DND-41 (cell line): ENCODE measurements at regions not wholly inside any gene's neighbourhood (a gene's known extent, or its start where the extent isn't known, plus 50 kb on each side); places are given as distances from the start of the nearest gene placed in this dataset.
"Not testable (repeated sequence)": the region's sequence is repeated elsewhere in the genome, so short reads cannot be mapped to it uniquely, and the experiment has no call there.

Experiments used
- ATAC-seq: fragments of 200-7000 bp; cut with Tn5 transposase; 3 replicates; pipeline ENCODE4 v1.9.1; 2021; ENCODE audit warnings: low read depth; ENCODE audit not compliant: insufficient read depth
- DNase-seq: peaks from one replicate; pipeline ENCODE4 v3.0.0-alpha.2; 2020
- H2AFZ ChIP-seq: 2 replicates; pipeline ENCODE4 v1.6.0; 2012; ENCODE audit warnings: low read depth, low read length
- H3K27ac ChIP-seq: 2 replicates; pipeline ENCODE4 v1.5.1; 2012; ENCODE audit warnings: low read length, inconsistent platforms
- H3K27me3 ChIP-seq: fragments of 200-600 bp; sonication (generic); 2 replicates; pipeline ENCODE4 v1.6.0; 2012; ENCODE audit warnings: low read length, mild to moderate bottlenecking, inconsistent platforms; ENCODE audit not compliant: insufficient read depth, poor library complexity
- H3K36me3 ChIP-seq: 2 replicates; pipeline ENCODE4 v1.5.1; 2012; ENCODE audit warnings: low read length, inconsistent platforms; ENCODE audit not compliant: insufficient read depth
- H3K4me1 ChIP-seq: 2 replicates; pipeline ENCODE4 v1.5.1; 2012; ENCODE audit warnings: mild to moderate bottlenecking, low read length; ENCODE audit not compliant: insufficient read depth
- H3K4me2 ChIP-seq: 2 replicates; pipeline ENCODE4 v1.6.0; 2012; ENCODE audit warnings: mild to moderate bottlenecking, moderate library complexity, low read length, inconsistent platforms; ENCODE audit not compliant: insufficient read depth
- H3K4me3 ChIP-seq, 2 experiments: fragments of 200-600 bp in 1 of 2; shearing (Covaris generic) in 1 of 2; 2 replicates each; pipeline ENCODE4 v1.5.1; 2012 to 2016; ENCODE audit warnings: inconsistent platforms in 2 of 2, low read length in 2 of 2, mild to moderate bottlenecking in 2 of 2, low read depth in 1 of 2, moderate library complexity in 1 of 2
- H3K79me2 ChIP-seq: 2 replicates; pipeline ENCODE4 v1.6.0; 2012; ENCODE audit warnings: low read length, inconsistent platforms; ENCODE audit not compliant: insufficient read depth
- H3K9ac ChIP-seq: 2 replicates; pipeline ENCODE4 v1.6.0; 2012; ENCODE audit warnings: low read depth, mild to moderate bottlenecking, inconsistent platforms, low read length, moderate library complexity
- H3K9me3 ChIP-seq: 2 replicates; pipeline ENCODE4 v1.5.1; 2012; ENCODE audit warnings: low read length, moderate library complexity, mild to moderate bottlenecking, inconsistent platforms; ENCODE audit not compliant: insufficient read depth, severe bottlenecking
- H4K20me1 ChIP-seq: 2 replicates; pipeline ENCODE4 v1.6.0; 2012; ENCODE audit warnings: low read length; ENCODE audit not compliant: insufficient read depth
- CTCF ChIP-seq: IDR thresholded peaks from 2 replicates; pipeline ENCODE4 v1.5.1; 2012; ENCODE audit warnings: borderline replicate concordance, low read length, moderate library complexity, mild to moderate bottlenecking; ENCODE audit not compliant: poor library complexity, severe bottlenecking; ENCODE audit errors: extremely low read depth
- EZH2 ChIP-seq: IDR thresholded peaks from 3 replicates; pipeline ENCODE4 v1.6.1; 2012; ENCODE audit warnings: borderline replicate concordance, low read depth, mild to moderate bottlenecking, moderate library complexity, low read length, inconsistent platforms; ENCODE audit not compliant: severe bottlenecking

GRCh38 chr7:49703881-49704280, 69.6 kb upstream of the VWC2 start:
- Histone ChIP-seq H3K36me3 (no peaks in the 10 kb centered on the region), H3K4me2 (no peak overlapping the region), H3K79me2 (no peaks in the 10 kb centered on the region), H3K9ac (no peak overlapping the region), H3K9me3 (no peaks in the 10 kb centered on the region), H3K27me3 (no peaks in the 10 kb centered on the region), H2AFZ (no peak overlapping the region), H4K20me1 (no peaks in the 10 kb centered on the region), H3K4me1 (no peaks in the 10 kb centered on the region), H3K27ac (no peak overlapping the region), H3K4me3 (no peak overlapping the region)
- no peak for TF ChIP-seq CTCF
- no peak for TF ChIP-seq EZH2
- no peak for DNase-seq
- no peak for ATAC-seq

- no peak for TF ChIP-seq CTCF
- TF ChIP-seq EZH2: no peak
- Histone ChIP-seq H4K20me1 (no peaks in the 10 kb centered on the region), H3K4me1 (no peaks in the 10 kb centered on the region), H3K4me3 (no peak overlapping the region), H3K36me3 (no peaks in the 10 kb centered on the region), H2AFZ (no peak overlapping the region), H3K27me3 (no peaks in the 10 kb centered on the region), H3K79me2 (no peaks in the 10 kb centered on the region), H3K9ac (no peak overlapping the region), H3K4me2 (no peak overlapping the region), H3K27ac (no peak overlapping the region), H3K9me3 (no peaks in the 10 kb centered on the region)
- ATAC-seq (no peak), DNase-seq (no peak)
Observed at GRCh38 chr7:49706106-49706505, 67.3 kb upstream of the VWC2 start.

- TF ChIP-seq EZH2 (no peak), CTCF (no peak)
- H3K9ac ChIP-seq: no peak overlapping the region
Observed at GRCh38 chr7:49707891-49708290, 65.5 kb upstream of the VWC2 start.

GRCh38 chr7:49708590-49708989, 64.8 kb upstream of the VWC2 start:
- Histone ChIP-seq H3K9me3 (no peaks in the 10 kb centered on the region), H3K4me2 (no peak overlapping the region), H3K4me1 (no peaks in the 10 kb centered on the region), H3K27ac (no peak overlapping the region), H3K36me3 (no peaks in the 10 kb centered on the region), H3K9ac (no peak overlapping the region), H2AFZ (no peak overlapping the region), H3K4me3 (no peak overlapping the region), H3K79me2 (no peaks in the 10 kb centered on the region), H3K27me3 (no peaks in the 10 kb centered on the region), H4K20me1 (no peaks in the 10 kb centered on the region)
- TF ChIP-seq CTCF: no peak
- no peak for ATAC-seq
- no peak for DNase-seq

More at GRCh38 chr7:49707891-49708290, 65.5 kb upstream of the VWC2 start:
- H3K4me1 ChIP-seq: no peaks in the 10 kb centered on the region
- H3K79me2 ChIP-seq: no peaks in the 10 kb centered on the region
- no peak overlapping the region for H3K4me2 ChIP-seq
- no peak overlapping the region for H3K27ac ChIP-seq
- no peaks in the 10 kb centered on the region for H3K27me3 ChIP-seq
- H4K20me1 ChIP-seq: no peaks in the 10 kb centered on the region
- H2AFZ ChIP-seq: no peak overlapping the region
- DNase-seq (no peak), ATAC-seq (no peak)
- H3K36me3 ChIP-seq: no peaks in the 10 kb centered on the region
- no peak overlapping the region for H3K4me3 ChIP-seq
- no peaks in the 10 kb centered on the region for H3K9me3 ChIP-seq

GRCh38 chr7:49711072-49711723, 62.2 kb upstream of the VWC2 start:
- H2AFZ ChIP-seq, H3K79me2 ChIP-seq, H3K9ac ChIP-seq, ATAC-seq, H3K4me3 ChIP-seq, H3K4me2 ChIP-seq, H3K4me1 ChIP-seq, H3K9me3 ChIP-seq, DNase-seq, H4K20me1 ChIP-seq, H3K27me3 ChIP-seq, H3K36me3 ChIP-seq, H3K27ac ChIP-seq: not testable (repeated sequence)
